HEK293 (cell line): ENCODE measurements at regions not wholly inside any gene's neighbourhood (a gene's known extent, or its start where the extent isn't known, plus 50 kb on each side); places are given as distances from the start of the nearest gene placed in this dataset.

Experiments
- GLI2 ChIP-seq: fragments of 450-650 bp; formaldehyde crosslinking; IDR thresholded peaks from 2 replicates; pipeline ENCODE4; 2017; ENCODE audit warnings: missing biosample characterization, missing genetic modification characterization, low read depth, borderline replicate concordance
- GLI4 ChIP-seq: fragments of 450-650 bp; formaldehyde crosslinking; IDR thresholded peaks from 2 replicates; pipeline ENCODE4 v1.5.1; 2016; ENCODE audit warnings: missing biosample characterization, missing genetic modification characterization
- YY1 ChIP-seq: fragments of 450-650 bp; formaldehyde crosslinking; IDR thresholded peaks from 2 replicates; pipeline ENCODE4 v1.5.1; 2018; ENCODE audit warnings: missing biosample characterization, missing genetic modification characterization
- ZNF133 ChIP-seq: fragments of 450-650 bp; formaldehyde crosslinking; IDR thresholded peaks from 2 replicates; pipeline ENCODE4 v1.5.1; 2016; ENCODE audit warnings: missing biosample characterization, missing genetic modification characterization
- ZNF157 ChIP-seq: fragments of 450-650 bp; formaldehyde crosslinking; IDR thresholded peaks from 2 replicates; pipeline ENCODE4 v1.5.1; 2016; ENCODE audit warnings: missing biosample characterization, missing genetic modification characterization
- ZNF23 ChIP-seq: fragments of 450-650 bp; formaldehyde crosslinking; IDR thresholded peaks from 2 replicates; pipeline ENCODE4 v1.5.1; 2016; ENCODE audit warnings: missing biosample characterization, missing genetic modification characterization, borderline replicate concordance
- ZNF292 ChIP-seq: fragments of 450-650 bp; formaldehyde crosslinking; IDR thresholded peaks from 2 replicates; pipeline ENCODE4 v1.5.1; 2016; ENCODE audit warnings: low read depth, missing biosample characterization, missing genetic modification characterization, borderline replicate concordance
- ZNF707 ChIP-seq: fragments of 450-650 bp; formaldehyde crosslinking; IDR thresholded peaks from 2 replicates; pipeline ENCODE4 v1.5.1; 2016; ENCODE audit warnings: missing biosample characterization, missing genetic modification characterization
- ZNF76 ChIP-seq: fragments of 450-650 bp; formaldehyde crosslinking; IDR thresholded peaks from 2 replicates; pipeline ENCODE4; 2016; ENCODE audit warnings: low read depth, missing biosample characterization, missing genetic modification characterization, borderline replicate concordance
- ZSCAN30 ChIP-seq: fragments of 450-650 bp; IDR thresholded peaks from 2 replicates; pipeline ENCODE4 v1.5.1; 2018; ENCODE audit warnings: missing biosample characterization, mild to moderate bottlenecking, missing genetic modification characterization, moderate library complexity
- TF ChIP-seq, protein P1 (sequence below): fragments of 450-650 bp; formaldehyde crosslinking; IDR thresholded peaks from 2 replicates; pipeline ENCODE4 v1.5.1; 2016; ENCODE audit warnings: missing biosample characterization, missing genetic modification characterization
- TF ChIP-seq, protein P2 (sequence below): fragments of 450-650 bp; formaldehyde crosslinking; IDR thresholded peaks from 2 replicates; pipeline ENCODE4 v1.5.1; 2016; ENCODE audit warnings: missing biosample characterization, missing genetic modification characterization
- TF ChIP-seq, protein P3 (sequence below): fragments of 450-650 bp; formaldehyde crosslinking; IDR thresholded peaks from 2 replicates; pipeline ENCODE4 v1.5.1; 2016; ENCODE audit warnings: missing biosample characterization, missing genetic modification characterization
- TF ChIP-seq, protein P4 (sequence below): fragments of 450-650 bp; formaldehyde crosslinking; optimal IDR thresholded peaks from 2 replicates; pipeline ENCODE3; 2016; ENCODE audit warnings: missing biosample characterization, mild to moderate bottlenecking, missing genetic modification characterization

DNA sequence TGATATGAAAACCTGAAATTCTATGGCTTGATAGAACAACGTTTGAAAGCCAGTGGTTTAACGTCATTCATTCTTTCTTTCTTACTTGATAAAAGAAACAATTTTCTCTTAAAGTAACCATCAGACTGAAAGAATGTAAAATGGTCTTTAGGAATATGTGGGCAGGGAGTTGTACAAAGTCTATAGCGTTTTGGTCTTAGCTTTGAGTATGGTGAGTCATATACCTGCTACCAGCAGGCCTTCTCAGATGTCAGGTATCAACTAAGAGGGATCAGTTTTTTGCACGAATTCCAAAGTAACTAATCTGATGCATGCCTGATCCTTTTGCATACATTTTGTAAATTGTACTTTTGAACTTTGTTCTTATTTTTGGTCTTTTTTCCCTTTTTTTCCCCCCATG lies 101.5 kb upstream of the DSEL start:
- TF ChIP-seq ZNF133 (tag by site-specific recombination): no peak
- TF ChIP-seq, protein P1, sequence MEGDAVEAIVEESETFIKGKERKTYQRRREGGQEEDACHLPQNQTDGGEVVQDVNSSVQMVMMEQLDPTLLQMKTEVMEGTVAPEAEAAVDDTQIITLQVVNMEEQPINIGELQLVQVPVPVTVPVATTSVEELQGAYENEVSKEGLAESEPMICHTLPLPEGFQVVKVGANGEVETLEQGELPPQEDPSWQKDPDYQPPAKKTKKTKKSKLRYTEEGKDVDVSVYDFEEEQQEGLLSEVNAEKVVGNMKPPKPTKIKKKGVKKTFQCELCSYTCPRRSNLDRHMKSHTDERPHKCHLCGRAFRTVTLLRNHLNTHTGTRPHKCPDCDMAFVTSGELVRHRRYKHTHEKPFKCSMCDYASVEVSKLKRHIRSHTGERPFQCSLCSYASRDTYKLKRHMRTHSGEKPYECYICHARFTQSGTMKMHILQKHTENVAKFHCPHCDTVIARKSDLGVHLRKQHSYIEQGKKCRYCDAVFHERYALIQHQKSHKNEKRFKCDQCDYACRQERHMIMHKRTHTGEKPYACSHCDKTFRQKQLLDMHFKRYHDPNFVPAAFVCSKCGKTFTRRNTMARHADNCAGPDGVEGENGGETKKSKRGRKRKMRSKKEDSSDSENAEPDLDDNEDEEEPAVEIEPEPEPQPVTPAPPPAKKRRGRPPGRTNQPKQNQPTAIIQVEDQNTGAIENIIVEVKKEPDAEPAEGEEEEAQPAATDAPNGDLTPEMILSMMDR: no peak
- TF ChIP-seq YY1 (tag by site-specific recombination): no peak
- TF ChIP-seq, protein P2, sequence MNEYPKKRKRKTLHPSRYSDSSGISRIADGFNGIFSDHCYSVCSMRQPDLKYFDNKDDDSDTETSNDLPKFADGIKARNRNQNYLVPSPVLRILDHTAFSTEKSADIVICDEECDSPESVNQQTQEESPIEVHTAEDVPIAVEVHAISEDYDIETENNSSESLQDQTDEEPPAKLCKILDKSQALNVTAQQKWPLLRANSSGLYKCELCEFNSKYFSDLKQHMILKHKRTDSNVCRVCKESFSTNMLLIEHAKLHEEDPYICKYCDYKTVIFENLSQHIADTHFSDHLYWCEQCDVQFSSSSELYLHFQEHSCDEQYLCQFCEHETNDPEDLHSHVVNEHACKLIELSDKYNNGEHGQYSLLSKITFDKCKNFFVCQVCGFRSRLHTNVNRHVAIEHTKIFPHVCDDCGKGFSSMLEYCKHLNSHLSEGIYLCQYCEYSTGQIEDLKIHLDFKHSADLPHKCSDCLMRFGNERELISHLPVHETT: no peak
- TF ChIP-seq, protein P3, sequence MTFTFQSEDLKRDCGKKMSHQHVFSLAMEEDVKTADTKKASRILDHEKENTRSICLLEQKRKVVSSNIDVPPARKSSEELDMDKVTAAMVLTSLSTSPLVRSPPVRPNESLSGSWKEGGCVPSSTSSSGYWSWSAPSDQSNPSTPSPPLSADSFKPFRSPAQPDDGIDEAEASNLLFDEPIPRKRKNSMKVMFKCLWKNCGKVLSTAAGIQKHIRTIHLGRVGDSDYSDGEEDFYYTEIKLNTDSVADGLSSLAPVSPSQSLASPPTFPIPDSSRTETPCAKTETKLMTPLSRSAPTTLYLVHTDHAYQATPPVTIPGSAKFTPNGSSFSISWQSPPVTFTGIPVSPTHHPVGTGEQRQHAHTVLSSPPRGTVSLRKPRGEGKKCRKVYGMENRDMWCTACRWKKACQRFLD (tag by site-specific recombination): no peak
- no peak for TF ChIP-seq GLI4 (tag by site-specific recombination)
- no peak for TF ChIP-seq ZNF707 (tag by site-specific recombination)
- no peak for TF ChIP-seq ZNF292 (tag by site-specific recombination)
- TF ChIP-seq ZSCAN30 (tag by site-specific recombination): no peak
- TF ChIP-seq, protein P4, sequence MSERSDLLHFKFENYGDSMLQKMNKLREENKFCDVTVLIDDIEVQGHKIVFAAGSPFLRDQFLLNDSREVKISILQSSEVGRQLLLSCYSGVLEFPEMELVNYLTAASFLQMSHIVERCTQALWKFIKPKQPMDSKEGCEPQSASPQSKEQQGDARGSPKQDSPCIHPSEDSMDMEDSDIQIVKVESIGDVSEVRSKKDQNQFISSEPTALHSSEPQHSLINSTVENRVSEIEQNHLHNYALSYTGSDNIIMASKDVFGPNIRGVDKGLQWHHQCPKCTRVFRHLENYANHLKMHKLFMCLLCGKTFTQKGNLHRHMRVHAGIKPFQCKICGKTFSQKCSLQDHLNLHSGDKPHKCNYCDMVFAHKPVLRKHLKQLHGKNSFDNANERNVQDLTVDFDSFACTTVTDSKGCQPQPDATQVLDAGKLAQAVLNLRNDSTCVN (tag by site-specific recombination): no peak
- TF ChIP-seq ZNF23: no peak
- TF ChIP-seq GLI2: no peak
- no peak for TF ChIP-seq ZNF157
- no peak for TF ChIP-seq ZNF76 (tag by site-specific recombination)
